ENCODE measurements at regions not wholly inside any gene's neighbourhood (a gene's known extent, or its start where the extent isn't known, plus 50 kb on each side); places are given as distances from the start of the nearest gene placed in this dataset.

DNA sequence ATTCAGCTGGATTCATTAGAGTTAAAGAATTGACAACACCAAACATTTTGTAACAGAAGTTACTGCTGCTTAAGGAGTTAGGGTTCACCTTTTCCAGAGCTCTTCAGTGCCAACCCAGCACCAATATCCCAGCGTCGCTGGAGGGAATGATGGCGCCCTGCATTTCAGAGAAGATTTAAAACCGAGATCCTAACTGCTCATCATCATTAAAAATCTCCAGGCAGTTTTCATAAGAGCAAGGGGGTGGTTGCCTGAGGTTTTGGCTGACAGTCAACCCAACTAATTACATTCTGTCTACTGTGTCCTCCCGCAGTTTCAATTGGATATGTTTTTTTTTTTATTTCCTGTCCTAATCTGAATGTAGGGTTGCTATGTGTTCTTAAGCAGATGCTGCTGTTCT lies 509.6 kb upstream of the TCF4 start:
- WGBS = 87% methylated on average over 5 of the region's 5 CpGs
- Histone ChIP-seq H3K9me3 (no peaks in the 10 kb centered on the region), H3K36me3 (no peaks in the 10 kb centered on the region), H3K4me3 (no peak overlapping the region), H3K27me3 (no peaks in the 10 kb centered on the region), H3K4me1 (no peaks in the 10 kb centered on the region), H3K27ac (replicated peaks in 1 of 4) (no peak overlapping the region)
- intact Hi-C loops (cut with DNase I) = no loop called here
- TF ChIP-seq, protein P1, sequence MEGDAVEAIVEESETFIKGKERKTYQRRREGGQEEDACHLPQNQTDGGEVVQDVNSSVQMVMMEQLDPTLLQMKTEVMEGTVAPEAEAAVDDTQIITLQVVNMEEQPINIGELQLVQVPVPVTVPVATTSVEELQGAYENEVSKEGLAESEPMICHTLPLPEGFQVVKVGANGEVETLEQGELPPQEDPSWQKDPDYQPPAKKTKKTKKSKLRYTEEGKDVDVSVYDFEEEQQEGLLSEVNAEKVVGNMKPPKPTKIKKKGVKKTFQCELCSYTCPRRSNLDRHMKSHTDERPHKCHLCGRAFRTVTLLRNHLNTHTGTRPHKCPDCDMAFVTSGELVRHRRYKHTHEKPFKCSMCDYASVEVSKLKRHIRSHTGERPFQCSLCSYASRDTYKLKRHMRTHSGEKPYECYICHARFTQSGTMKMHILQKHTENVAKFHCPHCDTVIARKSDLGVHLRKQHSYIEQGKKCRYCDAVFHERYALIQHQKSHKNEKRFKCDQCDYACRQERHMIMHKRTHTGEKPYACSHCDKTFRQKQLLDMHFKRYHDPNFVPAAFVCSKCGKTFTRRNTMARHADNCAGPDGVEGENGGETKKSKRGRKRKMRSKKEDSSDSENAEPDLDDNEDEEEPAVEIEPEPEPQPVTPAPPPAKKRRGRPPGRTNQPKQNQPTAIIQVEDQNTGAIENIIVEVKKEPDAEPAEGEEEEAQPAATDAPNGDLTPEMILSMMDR (IDR thresholded peaks at IDR 0.05) = no peak
- TF ChIP-seq EP300 (IDR thresholded peaks at IDR 0.05) (no peak), POLR2AphosphoS5 (IDR thresholded peaks at IDR 0.05) (no peak), POLR2A (IDR thresholded peaks at IDR 0.05; ENCODE audit: low read depth) (no peak)
- DNase-seq (ENCODE audit: extremely low spot score) = peak; percentile 64

GRCh38 chr18:56096861-56097260 lies 508.9 kb upstream of the TCF4 start:
- Histone ChIP-seq H3K27ac (replicated peaks in 1 of 4) (no peak overlapping the region), H3K4me1 (no peaks in the 10 kb centered on the region), H3K9me3 (no peaks in the 10 kb centered on the region), H3K27me3 (no peaks in the 10 kb centered on the region), H3K4me3 (no peak overlapping the region), H3K36me3 (no peaks in the 10 kb centered on the region)
- 87% methylated on average over 4 of the region's 4 CpGs for WGBS
- peak; percentile 19 for DNase-seq (ENCODE audit: extremely low spot score)
- TF ChIP-seq POLR2AphosphoS5 (IDR thresholded peaks at IDR 0.05) (no peak), POLR2A (IDR thresholded peaks at IDR 0.05; ENCODE audit: low read depth) (no peak), EP300 (IDR thresholded peaks at IDR 0.05) (no peak)
- TF ChIP-seq, protein P1 (IDR thresholded peaks at IDR 0.05) = no peak
- intact Hi-C loops (cut with DNase I) = no loop called here

- Histone ChIP-seq H3K9me3 (no peaks in the 10 kb centered on the region), H3K4me1 (no peaks in the 10 kb centered on the region), H3K36me3 (no peaks in the 10 kb centered on the region), H3K4me3 (no peak overlapping the region), H3K27ac (replicated peaks in 1 of 4) (no peak overlapping the region), H3K27me3 (no peaks in the 10 kb centered on the region)
- no peak for DNase-seq (ENCODE audit: extremely low spot score)
- intact Hi-C loops (cut with DNase I) = no loop called here
- no peak for TF ChIP-seq EP300 (IDR thresholded peaks at IDR 0.05)
- TF ChIP-seq POLR2AphosphoS5 (IDR thresholded peaks at IDR 0.05) = no peak
- TF ChIP-seq, protein P1 (IDR thresholded peaks at IDR 0.05) = no peak
- WGBS = 85% methylated on average over 4 of the region's 4 CpGs
These were observed 501.7 kb upstream of the TCF4 start for GRCh38 chr18:56089612-56090258.

- 94% methylated on average over 3 of the region's 7 CpGs for WGBS
- no peak for DNase-seq (ENCODE audit: extremely low spot score)
- TF ChIP-seq POLR2A (IDR thresholded peaks at IDR 0.05; ENCODE audit: low read depth) (no peak), EP300 (IDR thresholded peaks at IDR 0.05) (no peak), POLR2AphosphoS5 (IDR thresholded peaks at IDR 0.05) (no peak)
- TF ChIP-seq, protein P1 (IDR thresholded peaks at IDR 0.05) = no peak
- H3K36me3 ChIP-seq = no peaks in the 10 kb centered on the region
- H3K9me3 ChIP-seq = no peaks in the 10 kb centered on the region
- intact Hi-C loops (cut with DNase I) = no loop called here
- H3K4me1 ChIP-seq = peaks cover 18 to 25% (median 22%) of the 10 kb centered on the region in 4 donors
- no peak overlapping the region for H3K4me3 ChIP-seq
- H3K27me3 ChIP-seq = no peaks in the 10 kb centered on the region
- no peak overlapping the region for H3K27ac ChIP-seq (replicated peaks in 1 of 4)
These were observed 498.8 kb upstream of the TCF4 start for GRCh38 chr18:56086786-56087185.

DNA sequence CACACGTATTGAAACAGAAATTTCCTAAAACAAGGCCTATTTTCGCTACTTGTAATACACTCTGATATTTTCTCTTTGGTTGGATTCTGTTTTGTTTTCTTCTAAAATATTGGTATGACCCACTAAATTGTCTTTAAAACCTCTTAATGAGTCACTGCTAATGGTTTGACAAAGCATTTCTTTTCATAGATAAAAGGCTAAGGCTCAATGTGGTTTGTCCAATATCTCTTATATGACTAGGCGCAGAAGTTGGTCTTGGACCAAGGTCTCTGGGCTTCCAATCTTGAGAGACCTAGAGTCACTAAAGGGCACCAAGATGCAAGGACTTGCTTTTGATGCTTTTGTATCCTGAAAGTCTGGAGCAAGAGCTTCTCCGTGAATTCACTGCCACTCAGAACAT lies 498.2 kb upstream of the TCF4 start:
- Histone ChIP-seq H3K4me3 (no peak overlapping the region), H3K4me1 (peaks cover 18 to 25% (median 22%) of the 10 kb centered on the region in 4 donors), H3K27me3 (no peaks in the 10 kb centered on the region), H3K27ac (replicated peaks in 1 of 4) (no peak overlapping the region), H3K36me3 (no peaks in the 10 kb centered on the region), H3K9me3 (no peaks in the 10 kb centered on the region)
- WGBS = 94% methylated on average over 4 of the region's 4 CpGs
- TF ChIP-seq, protein P1 (IDR thresholded peaks at IDR 0.05) = no peak
- TF ChIP-seq EP300 (IDR thresholded peaks at IDR 0.05) = no peak
- intact Hi-C loops (cut with DNase I) = no loop called here
- DNase-seq (ENCODE audit: extremely low spot score) = no peak
